ENCODE measurements at regions not wholly inside any gene's neighbourhood (a gene's known extent, or its start where the extent isn't known, plus 50 kb on each side); places are given as distances from the start of the nearest gene placed in this dataset.

- TF ChIP-seq POLR2A (IDR thresholded peaks at IDR 0.05) = no peak
- TF ChIP-seq CTCF (IDR thresholded peaks at IDR 0.05) = no peak
Measured at GRCh38 chr10:36676756-36677430, 448.5 kb upstream of the ANKRD30A start.

Data from upper lobe of left lung (tissue), 4 donors.